ENCODE measurements at regions not wholly inside any gene's neighbourhood (a gene's known extent, or its start where the extent isn't known, plus 50 kb on each side); places are given as distances from the start of the nearest gene placed in this dataset.
A peak's percentile ranks its signal among the peaks of the same experiment; 100 is the strongest.

- Histone ChIP-seq H3K4me3 (ENCODE audit: low read depth, low read length) (no peak overlapping the region), H3K27me3 (ENCODE audit: insufficient read depth, low read depth, severe bottlenecking) (no peaks in the 10 kb centered on the region), H3K36me3 (no peaks in the 10 kb centered on the region), H3K9me3 (ENCODE audit: severe bottlenecking) (no peaks in the 10 kb centered on the region), H3K27ac (no peak overlapping the region)
- no peak for TF ChIP-seq CTCF (IDR thresholded peaks at IDR 0.05; ENCODE audit: low read depth, low read length)
- no peak for DNase-seq
Observed at GRCh38 chr14:48140804-48141203, 465.4 kb upstream of the MDGA2 start.

- no peak overlapping the region for H3K4me3 ChIP-seq (ENCODE audit: low read depth, low read length)
- no peaks in the 10 kb centered on the region for H3K27me3 ChIP-seq (ENCODE audit: insufficient read depth, low read depth, severe bottlenecking)
- no peak for DNase-seq
- no peak for TF ChIP-seq CTCF (IDR thresholded peaks at IDR 0.05; ENCODE audit: low read depth, low read length)
- no peaks in the 10 kb centered on the region for H3K36me3 ChIP-seq
- H3K9me3 ChIP-seq (ENCODE audit: severe bottlenecking): no peaks in the 10 kb centered on the region
- 0 out of 2 replicates have a peak overlapping the region, but pooled peaks have one; percentile 3 for H3K27ac ChIP-seq
Observed at GRCh38 chr14:48129472-48129871, 454.1 kb upstream of the MDGA2 start.

GRCh38 chr14:48127674-48128073 lies 452.3 kb upstream of the MDGA2 start:
- H3K9me3 ChIP-seq (ENCODE audit: severe bottlenecking): no peaks in the 10 kb centered on the region
- H3K4me3 ChIP-seq (ENCODE audit: low read depth, low read length): no peak overlapping the region
- TF ChIP-seq CTCF (IDR thresholded peaks at IDR 0.05; ENCODE audit: low read depth, low read length): no peak
- no peak for DNase-seq
- H3K36me3 ChIP-seq: no peaks in the 10 kb centered on the region
- peak overlapping the region; percentile 7; the same call in 1 of the 2 replicates for H3K27ac ChIP-seq
- H3K27me3 ChIP-seq (ENCODE audit: insufficient read depth, low read depth, severe bottlenecking): no peaks in the 10 kb centered on the region

GRCh38 chr14:48125654-48126053 lies 450.2 kb upstream of the MDGA2 start:
- no peaks in the 10 kb centered on the region for H3K9me3 ChIP-seq (ENCODE audit: severe bottlenecking)
- TF ChIP-seq CTCF (IDR thresholded peaks at IDR 0.05; ENCODE audit: low read depth, low read length): no peak

GRCh38 chr14:48113713-48114112 lies 438.3 kb upstream of the MDGA2 start:
- no peaks in the 10 kb centered on the region for H3K9me3 ChIP-seq (ENCODE audit: severe bottlenecking)
- H3K27me3 ChIP-seq (ENCODE audit: insufficient read depth, low read depth, severe bottlenecking): no peaks in the 10 kb centered on the region
- no peak for TF ChIP-seq CTCF (IDR thresholded peaks at IDR 0.05; ENCODE audit: low read depth, low read length)
- H3K4me3 ChIP-seq (ENCODE audit: low read depth, low read length): no peak overlapping the region
- no peak overlapping the region for H3K27ac ChIP-seq
- DNase-seq: no peak
- no peaks in the 10 kb centered on the region for H3K36me3 ChIP-seq

More at GRCh38 chr14:48125654-48126053, 450.2 kb upstream of the MDGA2 start:
- Histone ChIP-seq H3K27me3 (ENCODE audit: insufficient read depth, low read depth, severe bottlenecking) (no peaks in the 10 kb centered on the region), H3K4me3 (ENCODE audit: low read depth, low read length) (no peak overlapping the region), H3K36me3 (no peaks in the 10 kb centered on the region), H3K27ac (peak overlapping the region; percentile 87)
- DNase-seq: peak; percentile 91

- Histone ChIP-seq H3K9me3 (ENCODE audit: severe bottlenecking) (no peaks in the 10 kb centered on the region), H3K4me3 (ENCODE audit: low read depth, low read length) (no peak overlapping the region), H3K27ac (no peak overlapping the region), H3K27me3 (ENCODE audit: insufficient read depth, low read depth, severe bottlenecking) (no peaks in the 10 kb centered on the region), H3K36me3 (no peaks in the 10 kb centered on the region)
- TF ChIP-seq CTCF (IDR thresholded peaks at IDR 0.05; ENCODE audit: low read depth, low read length): no peak
- no peak for DNase-seq
Observed at GRCh38 chr14:48111151-48111550, 435.7 kb upstream of the MDGA2 start.
